WTC11 (cell line): ENCODE measurements at regions not wholly inside any gene's neighbourhood (a gene's known extent, or its start where the extent isn't known, plus 50 kb on each side); places are given as distances from the start of the nearest gene placed in this dataset.

Source experiments
- ATAC-seq: fragments of 200-7000 bp; cut with Tn5 transposase; 2 replicates; pipeline ENCODE4 v1.10.0; 2021; ENCODE audit warnings: mild to moderate bottlenecking, moderate library complexity
- CTCF ChIA-PET: fragments of 300-600 bp; sonication (Branson Sonifier 250); formaldehyde crosslinking; loops from one replicate; lab custom pipeline; 2021; ENCODE audit warnings: antibody characterized with exemption; lab: Charles Lee
- POLR2A ChIA-PET: fragments of 350-600 bp; sonication (Branson Sonifier 250); formaldehyde crosslinking; loops from one replicate; lab custom pipeline; 2021; ENCODE audit warnings: antibody characterized with exemption; lab: Charles Lee
- DNase-seq: peaks from one replicate; pipeline ENCODE4 v3.0.0; 2021; ENCODE audit warnings: low spot score
- H3K27ac Mint-ChIP-seq: 2 replicates; pipeline ENCODE4 v1.8.0; 2021; ENCODE audit warnings: mixed read lengths
- H3K27me3 Mint-ChIP-seq: 2 replicates; pipeline ENCODE4 v1.8.0; 2021; ENCODE audit warnings: low read depth, mild to moderate bottlenecking, moderate library complexity, mixed read lengths
- H3K36me3 Mint-ChIP-seq: 2 replicates; pipeline ENCODE4 v1.8.0; 2021; ENCODE audit warnings: mixed read lengths
- H3K4me1 Mint-ChIP-seq: 2 replicates; pipeline ENCODE4 v1.8.0; 2022; ENCODE audit warnings: mixed read lengths
- H3K4me3 Mint-ChIP-seq: 2 replicates; pipeline ENCODE4 v1.8.0; 2021; ENCODE audit warnings: mild to moderate bottlenecking, moderate library complexity, mixed read lengths
- H3K9me3 Mint-ChIP-seq: 2 replicates; pipeline ENCODE4 v1.8.0; 2021; ENCODE audit warnings: mixed read lengths
- CBFB ChIP-seq: sonication (generic); formaldehyde crosslinking; IDR thresholded peaks from 2 replicates; pipeline ENCODE4 v1.8.1; 2022; ENCODE audit warnings: mild to moderate bottlenecking, low read depth, missing genetic modification reagents
- EMX1 ChIP-seq: fragments of 250-450 bp; sonication (Bioruptor Pico); IDR thresholded peaks from 2 replicates; pipeline ENCODE4 v1.8.0; 2021; ENCODE audit warnings: mild to moderate bottlenecking
- FOXK1 ChIP-seq: sonication (generic); formaldehyde crosslinking; IDR thresholded peaks from 2 replicates; pipeline ENCODE4 v1.8.0; 2022; ENCODE audit warnings: mild to moderate bottlenecking, moderate library complexity, missing genetic modification reagents
- HMGA2 ChIP-seq: fragments of 250-450 bp; sonication (Bioruptor Pico); IDR thresholded peaks from 2 replicates; pipeline ENCODE4 v1.4.0; 2021; ENCODE audit warnings: mild to moderate bottlenecking, moderate library complexity
- IRF2 ChIP-seq: sonication (generic); formaldehyde crosslinking; IDR thresholded peaks from 2 replicates; pipeline ENCODE4 v1.8.0; 2022; ENCODE audit warnings: low read depth, missing genetic modification reagents, borderline replicate concordance
- KAT7 ChIP-seq: sonication (generic); formaldehyde crosslinking; IDR thresholded peaks from 2 replicates; pipeline ENCODE4 v1.8.1; 2023; ENCODE audit warnings: missing genetic modification reagents, mild to moderate bottlenecking, borderline replicate concordance
- MYBL2 ChIP-seq: sonication (generic); formaldehyde crosslinking; IDR thresholded peaks from 2 replicates; pipeline ENCODE4 v1.8.1; 2023; ENCODE audit warnings: mild to moderate bottlenecking, moderate library complexity, missing genetic modification reagents
- NR3C1 ChIP-seq: sonication (generic); formaldehyde crosslinking; conservative IDR thresholded peaks from 2 replicates; pipeline ENCODE4 v1.8.1; 2023; ENCODE audit warnings: low read depth, mild to moderate bottlenecking, missing genetic modification reagents
- OVOL2 ChIP-seq: fragments of 250-450 bp; sonication (Bioruptor Pico); IDR thresholded peaks from 2 replicates; pipeline ENCODE4 v1.9.0; 2021; ENCODE audit warnings: mild to moderate bottlenecking, borderline replicate concordance
- TEAD4 ChIP-seq: sonication (generic); formaldehyde crosslinking; IDR thresholded peaks from 2 replicates; pipeline ENCODE4 v1.8.0; 2022; ENCODE audit warnings: mild to moderate bottlenecking, missing genetic modification reagents
- ZNF423 ChIP-seq: fragments of 250-450 bp; sonication (Bioruptor Pico); IDR thresholded peaks from 2 replicates; pipeline ENCODE4 v2.1.2; 2022; ENCODE audit warnings: mild to moderate bottlenecking, moderate library complexity
- TF ChIP-seq, protein P1 (sequence below): fragments of 250-450 bp; sonication (Bioruptor Pico); conservative IDR thresholded peaks from 2 replicates; pipeline ENCODE4 v1.9.0; 2021; ENCODE audit warnings: mild to moderate bottlenecking
- TF ChIP-seq, protein P2 (sequence below): fragments of 200-600 bp; IDR thresholded peaks from 2 replicates; pipeline ENCODE4 v1.8.0; 2022; ENCODE audit warnings: antibody characterized with exemption
- TF ChIP-seq, protein P3 (sequence below): fragments of 250-450 bp; sonication (Bioruptor Pico); IDR thresholded peaks from 2 replicates; pipeline ENCODE4 v2.1.2; 2022; ENCODE audit warnings: mild to moderate bottlenecking, moderate library complexity
- TF ChIP-seq, protein P4 (sequence below): sonication (generic); formaldehyde crosslinking; IDR thresholded peaks from 2 replicates; pipeline ENCODE4 v1.8.0; 2022; ENCODE audit warnings: mild to moderate bottlenecking, missing genetic modification reagents
- TF ChIP-seq, protein P5 (sequence below): sonication (generic); formaldehyde crosslinking; IDR thresholded peaks from 2 replicates; pipeline ENCODE4 v1.8.1; 2022; ENCODE audit warnings: low read depth, mild to moderate bottlenecking, moderate library complexity, missing genetic modification reagents, borderline replicate concordance
- TF ChIP-seq, protein P6 (sequence below): fragments of 250-450 bp; sonication (Bioruptor Pico); IDR thresholded peaks from 2 replicates; pipeline ENCODE4 v1.8.0; 2021; ENCODE audit warnings: mild to moderate bottlenecking
- TF ChIP-seq, protein P7 (sequence below): sonication (generic); formaldehyde crosslinking; IDR thresholded peaks from 2 replicates; pipeline ENCODE4 v1.8.0; 2022; ENCODE audit warnings: mild to moderate bottlenecking, missing genetic modification reagents
- TF ChIP-seq, protein P8 (sequence below): sonication (generic); formaldehyde crosslinking; IDR thresholded peaks from 2 replicates; pipeline ENCODE4 v1.8.1; 2023; ENCODE audit warnings: mild to moderate bottlenecking, moderate library complexity, missing genetic modification reagents
- TF ChIP-seq, protein P9 (sequence below): fragments of 250-450 bp; sonication (Bioruptor Pico); IDR thresholded peaks from 2 replicates; pipeline ENCODE4 v1.9.0; 2021; ENCODE audit warnings: mild to moderate bottlenecking
- TF ChIP-seq, protein P10 (sequence below): sonication (generic); formaldehyde crosslinking; IDR thresholded peaks from 2 replicates; pipeline ENCODE4 v1.8.1; 2022; ENCODE audit warnings: missing genetic modification reagents, borderline replicate concordance

DNA sequence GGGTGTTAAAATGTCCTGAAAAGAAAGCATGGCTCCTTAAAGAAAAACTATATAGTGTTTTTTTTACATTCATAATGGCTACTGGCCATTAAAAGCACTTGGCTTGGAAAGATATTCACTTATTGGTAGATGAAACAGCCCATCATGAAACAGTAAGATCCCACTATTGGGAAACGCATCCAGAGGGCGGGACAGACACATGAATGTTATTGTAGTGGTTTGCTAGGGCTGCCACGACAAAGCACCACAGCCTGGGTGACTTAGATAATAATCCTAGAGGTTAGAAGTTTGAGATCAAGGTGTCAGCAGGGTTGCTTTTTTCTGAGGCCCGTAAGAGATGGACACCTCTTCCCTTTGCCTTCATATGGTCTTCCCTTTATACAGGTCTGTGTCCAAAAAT lies 139.4 kb upstream of the ANKH start (continued):
- TF ChIP-seq, protein P1, sequence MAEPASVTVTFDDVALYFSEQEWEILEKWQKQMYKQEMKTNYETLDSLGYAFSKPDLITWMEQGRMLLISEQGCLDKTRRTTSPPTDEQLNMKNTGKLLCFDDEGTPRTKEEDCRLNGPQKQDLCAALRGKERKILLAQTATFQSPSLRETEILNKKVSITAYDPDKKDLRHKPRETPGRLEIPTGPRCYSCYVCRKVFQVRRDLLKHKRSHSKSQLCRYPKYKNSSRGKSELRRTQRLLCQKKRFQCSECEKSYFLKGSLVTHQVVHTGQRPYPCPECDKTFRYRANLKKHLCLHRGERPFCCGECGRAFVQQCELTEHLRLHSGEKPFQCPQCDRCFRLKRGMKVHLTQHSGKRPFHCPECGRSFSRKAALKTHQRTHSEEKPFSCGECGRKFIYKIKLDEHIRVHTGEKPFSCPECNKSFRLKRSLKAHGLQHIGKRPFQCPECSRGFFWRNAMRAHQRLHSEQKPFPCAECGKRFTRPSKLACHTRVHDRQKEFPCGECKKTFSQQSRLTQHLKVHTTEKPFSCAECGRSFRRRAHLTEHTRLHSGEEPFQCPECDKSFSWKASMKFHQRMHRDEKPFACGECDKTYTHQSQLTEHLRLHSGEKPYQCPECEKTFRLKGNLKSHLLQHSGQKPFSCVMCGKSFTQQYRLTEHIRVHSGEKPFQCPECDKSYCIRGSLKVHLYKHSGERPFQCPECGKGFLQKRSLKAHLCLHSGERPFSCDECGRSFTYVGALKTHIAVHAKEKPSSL (CRISPR knock-in tag) = no peak
- no peak for TF ChIP-seq TEAD4 (CRISPR knock-in tag)
- TF ChIP-seq, protein P2, sequence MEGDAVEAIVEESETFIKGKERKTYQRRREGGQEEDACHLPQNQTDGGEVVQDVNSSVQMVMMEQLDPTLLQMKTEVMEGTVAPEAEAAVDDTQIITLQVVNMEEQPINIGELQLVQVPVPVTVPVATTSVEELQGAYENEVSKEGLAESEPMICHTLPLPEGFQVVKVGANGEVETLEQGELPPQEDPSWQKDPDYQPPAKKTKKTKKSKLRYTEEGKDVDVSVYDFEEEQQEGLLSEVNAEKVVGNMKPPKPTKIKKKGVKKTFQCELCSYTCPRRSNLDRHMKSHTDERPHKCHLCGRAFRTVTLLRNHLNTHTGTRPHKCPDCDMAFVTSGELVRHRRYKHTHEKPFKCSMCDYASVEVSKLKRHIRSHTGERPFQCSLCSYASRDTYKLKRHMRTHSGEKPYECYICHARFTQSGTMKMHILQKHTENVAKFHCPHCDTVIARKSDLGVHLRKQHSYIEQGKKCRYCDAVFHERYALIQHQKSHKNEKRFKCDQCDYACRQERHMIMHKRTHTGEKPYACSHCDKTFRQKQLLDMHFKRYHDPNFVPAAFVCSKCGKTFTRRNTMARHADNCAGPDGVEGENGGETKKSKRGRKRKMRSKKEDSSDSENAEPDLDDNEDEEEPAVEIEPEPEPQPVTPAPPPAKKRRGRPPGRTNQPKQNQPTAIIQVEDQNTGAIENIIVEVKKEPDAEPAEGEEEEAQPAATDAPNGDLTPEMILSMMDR = no peak

DNA sequence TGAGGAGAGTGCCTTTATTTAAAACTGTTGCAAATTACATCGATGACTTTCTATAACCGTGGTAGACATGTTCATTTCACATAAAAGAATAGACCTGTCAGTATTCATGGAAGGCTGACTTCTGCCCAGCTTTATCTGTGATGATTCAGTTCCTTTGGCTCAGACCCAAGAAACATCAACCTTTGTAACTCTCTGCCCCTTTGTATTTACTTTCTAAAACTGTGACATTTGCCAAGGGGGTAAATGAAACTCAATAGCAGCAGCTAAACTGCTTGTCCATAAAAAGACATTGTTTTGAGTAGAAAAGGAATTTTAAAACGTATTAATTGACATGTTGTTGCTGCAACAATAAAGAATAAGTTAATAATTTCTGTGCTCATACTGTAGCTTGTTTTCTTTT lies 137.8 kb upstream of the ANKH start:
- ATAC-seq = no peak
- Mint-ChIP-seq H3K27me3 (no peaks in the 10 kb centered on the region; the same call in 1 of the 2 replicates), H3K27ac (no peak overlapping the region), H3K9me3 (no peaks in the 10 kb centered on the region), H3K4me1 (peaks cover 14% of the 10 kb centered on the region), H3K4me3 (no peak overlapping the region), H3K36me3 (no peaks in the 10 kb centered on the region)
- TF ChIP-seq NR3C1 (CRISPR knock-in tag) = no peak
- TF ChIP-seq, protein P3, sequence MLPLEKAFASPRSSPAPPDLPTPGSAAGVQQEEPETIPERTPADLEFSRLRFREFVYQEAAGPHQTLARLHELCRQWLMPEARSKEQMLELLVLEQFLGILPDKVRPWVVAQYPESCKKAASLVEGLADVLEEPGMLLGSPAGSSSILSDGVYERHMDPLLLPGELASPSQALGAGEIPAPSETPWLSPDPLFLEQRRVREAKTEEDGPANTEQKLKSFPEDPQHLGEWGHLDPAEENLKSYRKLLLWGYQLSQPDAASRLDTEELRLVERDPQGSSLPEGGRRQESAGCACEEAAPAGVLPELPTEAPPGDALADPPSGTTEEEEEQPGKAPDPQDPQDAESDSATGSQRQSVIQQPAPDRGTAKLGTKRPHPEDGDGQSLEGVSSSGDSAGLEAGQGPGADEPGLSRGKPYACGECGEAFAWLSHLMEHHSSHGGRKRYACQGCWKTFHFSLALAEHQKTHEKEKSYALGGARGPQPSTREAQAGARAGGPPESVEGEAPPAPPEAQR (CRISPR knock-in tag) = no peak
- no peak for TF ChIP-seq CBFB
- TF ChIP-seq, protein P4, sequence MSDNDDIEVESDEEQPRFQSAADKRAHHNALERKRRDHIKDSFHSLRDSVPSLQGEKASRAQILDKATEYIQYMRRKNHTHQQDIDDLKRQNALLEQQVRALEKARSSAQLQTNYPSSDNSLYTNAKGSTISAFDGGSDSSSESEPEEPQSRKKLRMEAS (CRISPR knock-in tag) = no peak
- TF ChIP-seq, protein P5, sequence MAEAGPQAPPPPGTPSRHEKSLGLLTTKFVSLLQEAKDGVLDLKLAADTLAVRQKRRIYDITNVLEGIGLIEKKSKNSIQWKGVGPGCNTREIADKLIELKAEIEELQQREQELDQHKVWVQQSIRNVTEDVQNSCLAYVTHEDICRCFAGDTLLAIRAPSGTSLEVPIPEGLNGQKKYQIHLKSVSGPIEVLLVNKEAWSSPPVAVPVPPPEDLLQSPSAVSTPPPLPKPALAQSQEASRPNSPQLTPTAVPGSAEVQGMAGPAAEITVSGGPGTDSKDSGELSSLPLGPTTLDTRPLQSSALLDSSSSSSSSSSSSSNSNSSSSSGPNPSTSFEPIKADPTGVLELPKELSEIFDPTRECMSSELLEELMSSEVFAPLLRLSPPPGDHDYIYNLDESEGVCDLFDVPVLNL (CRISPR knock-in tag) = no peak
- TF ChIP-seq, protein P6, sequence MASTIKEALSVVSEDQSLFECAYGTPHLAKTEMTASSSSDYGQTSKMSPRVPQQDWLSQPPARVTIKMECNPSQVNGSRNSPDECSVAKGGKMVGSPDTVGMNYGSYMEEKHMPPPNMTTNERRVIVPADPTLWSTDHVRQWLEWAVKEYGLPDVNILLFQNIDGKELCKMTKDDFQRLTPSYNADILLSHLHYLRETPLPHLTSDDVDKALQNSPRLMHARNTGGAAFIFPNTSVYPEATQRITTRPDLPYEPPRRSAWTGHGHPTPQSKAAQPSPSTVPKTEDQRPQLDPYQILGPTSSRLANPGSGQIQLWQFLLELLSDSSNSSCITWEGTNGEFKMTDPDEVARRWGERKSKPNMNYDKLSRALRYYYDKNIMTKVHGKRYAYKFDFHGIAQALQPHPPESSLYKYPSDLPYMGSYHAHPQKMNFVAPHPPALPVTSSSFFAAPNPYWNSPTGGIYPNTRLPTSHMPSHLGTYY = no peak
- TF ChIP-seq KAT7 (CRISPR knock-in tag) = no peak
- no peak for TF ChIP-seq OVOL2 (CRISPR knock-in tag)
- TF ChIP-seq, protein P7, sequence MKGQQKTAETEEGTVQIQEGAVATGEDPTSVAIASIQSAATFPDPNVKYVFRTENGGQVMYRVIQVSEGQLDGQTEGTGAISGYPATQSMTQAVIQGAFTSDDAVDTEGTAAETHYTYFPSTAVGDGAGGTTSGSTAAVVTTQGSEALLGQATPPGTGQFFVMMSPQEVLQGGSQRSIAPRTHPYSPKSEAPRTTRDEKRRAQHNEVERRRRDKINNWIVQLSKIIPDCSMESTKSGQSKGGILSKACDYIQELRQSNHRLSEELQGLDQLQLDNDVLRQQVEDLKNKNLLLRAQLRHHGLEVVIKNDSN (CRISPR knock-in tag) = no peak
- no peak for TF ChIP-seq EMX1 (CRISPR knock-in tag)
- no peak for TF ChIP-seq HMGA2
- TF ChIP-seq ZNF423 (CRISPR knock-in tag) = no peak
- TF ChIP-seq, protein P8, sequence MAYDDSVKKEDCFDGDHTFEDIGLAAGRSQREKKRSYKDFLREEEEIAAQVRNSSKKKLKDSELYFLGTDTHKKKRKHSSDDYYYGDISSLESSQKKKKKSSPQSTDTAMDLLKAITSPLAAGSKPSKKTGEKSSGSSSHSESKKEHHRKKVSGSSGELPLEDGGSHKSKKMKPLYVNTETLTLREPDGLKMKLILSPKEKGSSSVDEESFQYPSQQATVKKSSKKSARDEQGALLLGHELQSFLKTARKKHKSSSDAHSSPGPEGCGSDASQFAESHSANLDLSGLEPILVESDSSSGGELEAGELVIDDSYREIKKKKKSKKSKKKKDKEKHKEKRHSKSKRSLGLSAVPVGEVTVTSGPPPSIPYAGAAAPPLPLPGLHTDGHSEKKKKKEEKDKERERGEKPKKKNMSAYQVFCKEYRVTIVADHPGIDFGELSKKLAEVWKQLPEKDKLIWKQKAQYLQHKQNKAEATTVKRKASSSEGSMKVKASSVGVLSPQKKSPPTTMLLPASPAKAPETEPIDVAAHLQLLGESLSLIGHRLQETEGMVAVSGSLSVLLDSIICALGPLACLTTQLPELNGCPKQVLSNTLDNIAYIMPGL (CRISPR knock-in tag) = no peak
- TF ChIP-seq FOXK1 (CRISPR knock-in tag) = no peak
- TF ChIP-seq IRF2 (CRISPR knock-in tag) = no peak
- TF ChIP-seq, protein P9, sequence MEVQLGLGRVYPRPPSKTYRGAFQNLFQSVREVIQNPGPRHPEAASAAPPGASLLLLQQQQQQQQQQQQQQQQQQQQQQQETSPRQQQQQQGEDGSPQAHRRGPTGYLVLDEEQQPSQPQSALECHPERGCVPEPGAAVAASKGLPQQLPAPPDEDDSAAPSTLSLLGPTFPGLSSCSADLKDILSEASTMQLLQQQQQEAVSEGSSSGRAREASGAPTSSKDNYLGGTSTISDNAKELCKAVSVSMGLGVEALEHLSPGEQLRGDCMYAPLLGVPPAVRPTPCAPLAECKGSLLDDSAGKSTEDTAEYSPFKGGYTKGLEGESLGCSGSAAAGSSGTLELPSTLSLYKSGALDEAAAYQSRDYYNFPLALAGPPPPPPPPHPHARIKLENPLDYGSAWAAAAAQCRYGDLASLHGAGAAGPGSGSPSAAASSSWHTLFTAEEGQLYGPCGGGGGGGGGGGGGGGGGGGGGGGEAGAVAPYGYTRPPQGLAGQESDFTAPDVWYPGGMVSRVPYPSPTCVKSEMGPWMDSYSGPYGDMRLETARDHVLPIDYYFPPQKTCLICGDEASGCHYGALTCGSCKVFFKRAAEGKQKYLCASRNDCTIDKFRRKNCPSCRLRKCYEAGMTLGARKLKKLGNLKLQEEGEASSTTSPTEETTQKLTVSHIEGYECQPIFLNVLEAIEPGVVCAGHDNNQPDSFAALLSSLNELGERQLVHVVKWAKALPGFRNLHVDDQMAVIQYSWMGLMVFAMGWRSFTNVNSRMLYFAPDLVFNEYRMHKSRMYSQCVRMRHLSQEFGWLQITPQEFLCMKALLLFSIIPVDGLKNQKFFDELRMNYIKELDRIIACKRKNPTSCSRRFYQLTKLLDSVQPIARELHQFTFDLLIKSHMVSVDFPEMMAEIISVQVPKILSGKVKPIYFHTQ (CRISPR knock-in tag) = no peak
- TF ChIP-seq MYBL2 (CRISPR knock-in tag) = no peak
- TF ChIP-seq, protein P10, sequence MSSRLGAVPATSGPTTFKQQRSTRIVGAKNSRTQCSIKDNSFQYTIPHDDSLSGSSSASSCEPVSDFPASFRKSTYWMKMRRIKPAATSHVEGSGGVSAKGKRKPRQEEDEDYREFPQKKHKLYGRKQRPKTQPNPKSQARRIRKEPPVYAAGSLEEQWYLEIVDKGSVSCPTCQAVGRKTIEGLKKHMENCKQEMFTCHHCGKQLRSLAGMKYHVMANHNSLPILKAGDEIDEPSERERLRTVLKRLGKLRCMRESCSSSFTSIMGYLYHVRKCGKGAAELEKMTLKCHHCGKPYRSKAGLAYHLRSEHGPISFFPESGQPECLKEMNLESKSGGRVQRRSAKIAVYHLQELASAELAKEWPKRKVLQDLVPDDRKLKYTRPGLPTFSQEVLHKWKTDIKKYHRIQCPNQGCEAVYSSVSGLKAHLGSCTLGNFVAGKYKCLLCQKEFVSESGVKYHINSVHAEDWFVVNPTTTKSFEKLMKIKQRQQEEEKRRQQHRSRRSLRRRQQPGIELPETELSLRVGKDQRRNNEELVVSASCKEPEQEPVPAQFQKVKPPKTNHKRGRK (CRISPR knock-in tag) = no peak
- no peak for DNase-seq
- CTCF ChIA-PET = interaction anchor here (0.8 kb wide), 1 partner anchor 324 kb away, joined by 5 read pairs; no protein-coding TSS in a partner anchor
- POLR2A ChIA-PET = no interaction called here
